Muscle of leg (tissue), 3 donors: ENCODE measurements at regions not wholly inside any gene's neighbourhood (a gene's known extent, or its start where the extent isn't known, plus 50 kb on each side); places are given as distances from the start of the nearest gene placed in this dataset.

Experiments
- DNase-seq: peaks from one replicate; pipeline ENCODE4 v3.0.0; 2013
- H3K27ac ChIP-seq: one replicate; pipeline ENCODE4 v1.5.1; 2013; ENCODE audit warnings: mild to moderate bottlenecking, low read length, control low read depth
- H3K27me3 ChIP-seq: one replicate; pipeline ENCODE4 v1.6.1; 2013; ENCODE audit warnings: low read length; ENCODE audit not compliant: control insufficient read depth, insufficient read depth
- H3K36me3 ChIP-seq: one replicate; pipeline ENCODE4 v1.6.1; 2013; ENCODE audit warnings: low read length; ENCODE audit not compliant: control insufficient read depth, insufficient read depth
- H3K4me1 ChIP-seq: one replicate; pipeline ENCODE4 v1.6.1; 2013; ENCODE audit warnings: low read length; ENCODE audit not compliant: control insufficient read depth, insufficient read depth
- H3K4me3 ChIP-seq: one replicate; pipeline ENCODE4 v1.5.1; 2013; ENCODE audit warnings: low read length, control low read depth
- H3K9me3 ChIP-seq: replicated peaks from 2 replicates; pipeline ENCODE4 v1.6.1; 2013; ENCODE audit warnings: low read depth, low read length; ENCODE audit not compliant: control insufficient read depth
- WGBS: methylation state at CpG from one replicate; pipeline ENCODE4 v1.1.5; 2013; ENCODE audit warnings: missing lambda C conversion rate; ENCODE audit not compliant: insufficient coverage; 5-methylcytosine and 5-hydroxymethylcytosine counted together

- Histone ChIP-seq H3K27me3 (no peaks in the 10 kb centered on the region), H3K4me1 (no peaks in the 10 kb centered on the region), H3K36me3 (no peaks in the 10 kb centered on the region), H3K9me3 (peaks cover 2% of the 10 kb centered on the region), H3K4me3 (no peak overlapping the region), H3K27ac (no peak overlapping the region)
- 87% methylated on average over 2 of the region's 5 CpGs for WGBS
- DNase-seq = no peak
Observed at GRCh38 chr16:80028581-80029380, 428.2 kb upstream of the MAF start.

- no peaks in the 10 kb centered on the region for H3K36me3 ChIP-seq
- no peak overlapping the region for H3K27ac ChIP-seq
- no peaks in the 10 kb centered on the region for H3K27me3 ChIP-seq
- no peak overlapping the region for H3K4me3 ChIP-seq
- H3K9me3 ChIP-seq = no peaks in the 10 kb centered on the region
- peak; percentile 44 for DNase-seq
- H3K4me1 ChIP-seq = no peaks in the 10 kb centered on the region
- WGBS = 75% methylated on average over 12 of the region's 20 CpGs
Observed at GRCh38 chr16:80027007-80027965, 426.7 kb upstream of the MAF start.

GRCh38 chr16:80025236-80025635 is 424.7 kb upstream of the MAF start:
- peak; percentile 40 for DNase-seq
- no peaks in the 10 kb centered on the region for H3K9me3 ChIP-seq
- no peak overlapping the region for H3K27ac ChIP-seq
- H3K36me3 ChIP-seq = no peaks in the 10 kb centered on the region
- 73% methylated on average over 3 of the region's 4 CpGs for WGBS
- no peaks in the 10 kb centered on the region for H3K27me3 ChIP-seq
- no peaks in the 10 kb centered on the region for H3K4me1 ChIP-seq
- no peak overlapping the region for H3K4me3 ChIP-seq

- WGBS = 25% methylated on average over 1 of the region's 3 CpGs
- no peak for DNase-seq
- H3K27me3 ChIP-seq = no peaks in the 10 kb centered on the region
Observed at GRCh38 chr16:80024443-80024842, 423.9 kb upstream of the MAF start.

GRCh38 chr16:80023865-80024264 is 423.3 kb upstream of the MAF start:
- Histone ChIP-seq H3K27me3 (no peaks in the 10 kb centered on the region), H3K27ac (no peak overlapping the region), H3K36me3 (no peaks in the 10 kb centered on the region), H3K4me1 (no peaks in the 10 kb centered on the region), H3K9me3 (no peaks in the 10 kb centered on the region), H3K4me3 (no peak overlapping the region)
- WGBS = no CpG with 5 or more reads among the region's 2 CpGs
- DNase-seq = no peak

More at GRCh38 chr16:80024443-80024842, 423.9 kb upstream of the MAF start:
- Histone ChIP-seq H3K4me1 (no peaks in the 10 kb centered on the region), H3K27ac (no peak overlapping the region), H3K36me3 (no peaks in the 10 kb centered on the region), H3K9me3 (no peaks in the 10 kb centered on the region), H3K4me3 (no peak overlapping the region)

GRCh38 chr16:80019395-80019794 is 418.9 kb upstream of the MAF start:
- DNase-seq = no peak
- Histone ChIP-seq H3K4me3 (no peak overlapping the region), H3K9me3 (no peaks in the 10 kb centered on the region), H3K4me1 (no peaks in the 10 kb centered on the region), H3K27ac (no peak overlapping the region), H3K27me3 (no peaks in the 10 kb centered on the region), H3K36me3 (no peaks in the 10 kb centered on the region)
- no CpG with 5 or more reads among the region's 2 CpGs for WGBS

- H3K4me3 ChIP-seq = no peak overlapping the region
- no peaks in the 10 kb centered on the region for H3K4me1 ChIP-seq
- no peaks in the 10 kb centered on the region for H3K27me3 ChIP-seq
- DNase-seq = no peak
- no peak overlapping the region for H3K27ac ChIP-seq
- WGBS = no CpG with 5 or more reads among the region's 2 CpGs
- no peaks in the 10 kb centered on the region for H3K36me3 ChIP-seq
- no peaks in the 10 kb centered on the region for H3K9me3 ChIP-seq
Observed at GRCh38 chr16:80018466-80018865, 417.9 kb upstream of the MAF start.

- WGBS = 86% methylated on average over 9 of the region's 9 CpGs
- H3K9me3 ChIP-seq = no peaks in the 10 kb centered on the region
- H3K36me3 ChIP-seq = no peaks in the 10 kb centered on the region
- no peak overlapping the region for H3K27ac ChIP-seq
- no peak overlapping the region for H3K4me3 ChIP-seq
- no peaks in the 10 kb centered on the region for H3K27me3 ChIP-seq
- DNase-seq = no peak
- no peaks in the 10 kb centered on the region for H3K4me1 ChIP-seq
Observed at GRCh38 chr16:80016731-80017326, 416.3 kb upstream of the MAF start.

GRCh38 chr16:80015566-80015965 is 415.0 kb upstream of the MAF start:
- H3K4me1 ChIP-seq = no peaks in the 10 kb centered on the region
- DNase-seq = no peak
- no peaks in the 10 kb centered on the region for H3K36me3 ChIP-seq
- no peaks in the 10 kb centered on the region for H3K9me3 ChIP-seq
- no peak overlapping the region for H3K27ac ChIP-seq
- no peak overlapping the region for H3K4me3 ChIP-seq
- no peaks in the 10 kb centered on the region for H3K27me3 ChIP-seq
- WGBS = no CpG with 5 or more reads among the region's 6 CpGs
